ENCODE measurements at regions not wholly inside any gene's neighbourhood (a gene's known extent, or its start where the extent isn't known, plus 50 kb on each side); places are given as distances from the start of the nearest gene placed in this dataset.

DNA sequence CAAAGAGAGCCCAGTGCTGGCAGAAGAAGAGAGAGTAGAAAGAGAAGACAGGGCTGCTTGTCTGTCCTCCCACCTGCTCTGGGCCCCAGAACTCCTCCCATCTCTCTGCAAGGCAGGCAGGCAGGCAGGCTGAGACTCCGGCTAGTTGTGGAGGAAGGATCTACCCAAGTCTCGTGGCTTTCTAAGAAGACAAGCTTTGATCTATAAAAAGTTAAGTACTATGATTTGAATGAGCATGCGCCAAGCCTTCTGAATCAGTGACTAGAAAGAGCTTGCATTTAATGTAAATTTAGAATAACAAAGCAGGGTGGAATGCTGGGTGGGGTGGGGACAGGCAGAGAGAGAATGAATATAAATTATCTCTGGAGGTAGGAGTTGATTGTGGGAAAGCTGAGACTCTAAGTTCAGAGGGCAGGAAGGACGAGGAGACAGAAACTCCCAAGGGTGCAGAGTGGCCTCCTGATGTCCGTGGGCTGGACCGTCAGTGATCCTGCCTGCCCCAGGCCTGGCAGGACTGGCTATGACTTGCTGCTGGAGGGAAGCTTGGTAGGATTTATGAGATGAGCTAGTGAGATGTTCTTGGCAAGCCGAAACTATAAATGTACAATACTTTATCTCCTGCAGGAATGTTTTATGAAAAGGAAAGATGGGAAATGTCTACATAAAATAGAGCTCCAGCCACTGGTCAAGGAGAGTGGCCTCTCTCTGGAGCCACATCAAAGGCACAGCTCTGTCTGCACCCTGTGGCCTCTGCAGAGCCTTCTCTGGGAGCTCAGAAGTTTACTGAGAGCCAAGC lies 447.5 kb downstream of the TNS1 start:
- Histone ChIP-seq H3K9me3 (no peaks in the 10 kb centered on the region), H3K4me1 (peaks cover 0 to 14% (median 7%) of the 10 kb centered on the region in 3 donors), H3K27me3 (no peaks in the 10 kb centered on the region), H3K36me3 (no peaks in the 10 kb centered on the region), H3K4me3 (no peak overlapping the region), H3K27ac (peak overlapping the region in 3 of 4 donors; percentile 3 to 21 (median 5))
- intact Hi-C loops (cut with DNase I): no loop called here
- no peak for DNase-seq
- TF ChIP-seq POLR2A (IDR thresholded peaks at IDR 0.05): no peak
- TF ChIP-seq, protein P1, sequence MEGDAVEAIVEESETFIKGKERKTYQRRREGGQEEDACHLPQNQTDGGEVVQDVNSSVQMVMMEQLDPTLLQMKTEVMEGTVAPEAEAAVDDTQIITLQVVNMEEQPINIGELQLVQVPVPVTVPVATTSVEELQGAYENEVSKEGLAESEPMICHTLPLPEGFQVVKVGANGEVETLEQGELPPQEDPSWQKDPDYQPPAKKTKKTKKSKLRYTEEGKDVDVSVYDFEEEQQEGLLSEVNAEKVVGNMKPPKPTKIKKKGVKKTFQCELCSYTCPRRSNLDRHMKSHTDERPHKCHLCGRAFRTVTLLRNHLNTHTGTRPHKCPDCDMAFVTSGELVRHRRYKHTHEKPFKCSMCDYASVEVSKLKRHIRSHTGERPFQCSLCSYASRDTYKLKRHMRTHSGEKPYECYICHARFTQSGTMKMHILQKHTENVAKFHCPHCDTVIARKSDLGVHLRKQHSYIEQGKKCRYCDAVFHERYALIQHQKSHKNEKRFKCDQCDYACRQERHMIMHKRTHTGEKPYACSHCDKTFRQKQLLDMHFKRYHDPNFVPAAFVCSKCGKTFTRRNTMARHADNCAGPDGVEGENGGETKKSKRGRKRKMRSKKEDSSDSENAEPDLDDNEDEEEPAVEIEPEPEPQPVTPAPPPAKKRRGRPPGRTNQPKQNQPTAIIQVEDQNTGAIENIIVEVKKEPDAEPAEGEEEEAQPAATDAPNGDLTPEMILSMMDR (IDR thresholded peaks at IDR 0.05): no peak
- WGBS, 2 donors: 19 to 27% methylated on average over 7 of the region's 7 CpGs

DNA sequence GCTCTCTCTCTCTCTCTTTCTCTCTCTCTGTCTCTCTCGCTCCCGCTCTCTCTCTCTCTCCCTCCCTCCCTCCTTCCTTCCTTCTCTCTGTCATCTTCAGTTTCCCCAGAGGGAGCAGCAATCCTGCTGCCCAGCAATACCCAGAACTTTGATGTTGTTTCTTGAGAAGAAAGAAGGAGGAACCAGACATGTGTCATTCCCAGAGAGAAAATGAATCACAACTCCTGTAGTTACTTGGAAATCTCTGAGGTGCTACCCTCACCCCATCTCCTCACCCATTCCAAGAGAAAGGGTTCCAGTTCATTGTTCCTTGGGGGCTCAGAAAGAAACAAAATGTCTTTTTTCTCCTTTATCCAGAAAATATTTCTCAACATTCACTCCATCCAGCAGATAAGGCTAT lies 449.1 kb downstream of the TNS1 start:
- no peak for DNase-seq
- Histone ChIP-seq H3K4me1 (peaks cover 0 to 14% (median 7%) of the 10 kb centered on the region in 3 donors), H3K36me3 (no peaks in the 10 kb centered on the region), H3K4me3 (no peak overlapping the region), H3K27me3 (no peaks in the 10 kb centered on the region), H3K9me3 (no peaks in the 10 kb centered on the region), H3K27ac (no peak overlapping the region)
- 45 to 90% methylated on average over 2 of the region's 2 CpGs for WGBS, 2 donors
- intact Hi-C loops (cut with DNase I): no loop called here
- TF ChIP-seq POLR2A (IDR thresholded peaks at IDR 0.05): no peak
- TF ChIP-seq, protein P1 (IDR thresholded peaks at IDR 0.05): no peak

DNA sequence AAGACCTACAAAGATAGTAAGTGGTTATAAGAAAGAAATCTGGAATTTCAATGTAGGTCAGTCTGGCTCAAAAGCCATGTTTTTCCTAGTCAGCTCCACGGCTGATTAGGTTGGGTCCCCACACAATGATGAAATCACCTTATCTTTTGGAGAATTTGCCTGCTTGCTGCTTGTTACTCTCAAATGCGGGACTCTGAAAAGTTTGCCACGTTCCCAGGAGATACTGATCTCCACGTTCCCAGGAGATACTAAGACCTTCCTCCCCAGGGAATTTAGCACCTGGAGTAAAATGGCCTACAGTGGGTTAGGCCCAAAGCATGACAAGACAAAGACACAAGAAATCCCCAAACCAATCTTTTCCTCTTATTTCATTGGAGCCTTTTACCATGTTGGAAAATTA lies 449.6 kb downstream of the TNS1 start:
- no peaks in the 10 kb centered on the region for H3K9me3 ChIP-seq
- no peaks in the 10 kb centered on the region for H3K27me3 ChIP-seq
- intact Hi-C loops (cut with DNase I): no loop called here
- no peaks in the 10 kb centered on the region for H3K36me3 ChIP-seq
- H3K27ac ChIP-seq: no peak overlapping the region
- 67 to 81% methylated on average over 4 of the region's 4 CpGs for WGBS, 2 donors
- TF ChIP-seq, protein P1 (IDR thresholded peaks at IDR 0.05): no peak
- TF ChIP-seq POLR2A (IDR thresholded peaks at IDR 0.05): no peak
- peaks cover 0 to 14% (median 7%) of the 10 kb centered on the region in 3 donors for H3K4me1 ChIP-seq
- no peak overlapping the region for H3K4me3 ChIP-seq
- no peak for DNase-seq

DNA sequence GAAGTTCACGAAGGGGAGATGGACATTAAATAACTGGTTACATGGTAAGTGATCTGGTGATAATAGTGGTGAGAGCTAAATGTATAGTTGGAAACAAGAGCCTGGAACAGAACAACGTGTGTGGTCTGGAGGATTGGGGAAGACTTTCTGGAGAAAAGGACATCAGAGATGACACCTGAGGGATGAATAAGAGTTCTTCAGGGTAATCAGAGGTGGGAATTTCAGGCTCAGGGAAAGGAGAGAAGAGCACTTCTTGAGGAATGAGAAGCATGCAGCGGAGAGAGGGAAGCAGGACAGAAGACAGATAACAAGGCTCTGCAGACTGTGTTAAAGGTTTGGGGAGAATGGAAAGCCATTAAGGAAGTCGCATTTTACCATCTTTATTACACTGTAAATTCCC lies 450.7 kb downstream of the TNS1 start:
- Histone ChIP-seq H3K4me1 (peaks cover 0 to 14% (median 7%) of the 10 kb centered on the region in 3 donors), H3K27me3 (no peaks in the 10 kb centered on the region), H3K4me3 (no peak overlapping the region), H3K27ac (no peak overlapping the region), H3K36me3 (no peaks in the 10 kb centered on the region), H3K9me3 (no peaks in the 10 kb centered on the region)
- DNase-seq: no peak
- WGBS, 2 donors: 73 to 82% methylated on average over 4 of the region's 4 CpGs
- intact Hi-C loops (cut with DNase I): no loop called here
- TF ChIP-seq, protein P1 (IDR thresholded peaks at IDR 0.05): no peak
- TF ChIP-seq POLR2A (IDR thresholded peaks at IDR 0.05): no peak

DNA sequence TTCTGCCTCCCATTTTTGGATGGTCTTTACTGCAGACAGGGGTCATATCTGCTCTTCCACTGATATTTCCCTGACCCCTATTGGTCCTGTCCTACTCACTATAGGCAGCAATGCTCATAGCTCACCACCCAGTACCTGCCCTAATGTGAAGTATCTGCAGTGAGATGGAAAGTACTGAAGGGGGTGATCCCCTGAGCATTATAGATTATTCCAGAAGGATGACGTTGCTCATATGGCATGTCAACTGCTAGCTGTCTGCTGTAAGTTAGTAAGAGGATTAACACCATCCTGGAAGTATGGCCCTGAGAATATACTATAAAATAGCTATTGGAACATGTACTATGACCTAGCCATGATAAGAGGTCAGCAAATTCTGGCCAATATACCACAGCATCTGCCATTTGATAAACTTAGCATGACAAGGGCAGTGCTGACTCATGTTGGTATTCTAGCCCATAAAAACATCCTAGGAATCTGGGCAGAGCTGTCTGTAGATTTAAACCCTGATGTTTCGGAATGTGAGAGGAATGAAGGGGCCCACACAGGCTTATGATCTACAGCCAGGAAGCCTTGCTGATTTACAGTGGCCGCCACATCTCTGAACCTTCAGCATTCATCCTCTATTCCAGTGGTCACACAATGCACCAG lies 451.4 kb downstream of the TNS1 start:
- Histone ChIP-seq H3K4me1 (peaks cover 0 to 14% (median 7%) of the 10 kb centered on the region in 3 donors), H3K4me3 (no peak overlapping the region), H3K27ac (no peak overlapping the region), H3K27me3 (no peaks in the 10 kb centered on the region), H3K9me3 (no peaks in the 10 kb centered on the region), H3K36me3 (no peaks in the 10 kb centered on the region)
- TF ChIP-seq, protein P1 (IDR thresholded peaks at IDR 0.05): no peak
- no peak for TF ChIP-seq POLR2A (IDR thresholded peaks at IDR 0.05)
- DNase-seq: no peak
- 48 to 88% methylated on average over 2 to 3 of the region's 3 CpGs for WGBS, 2 donors
- intact Hi-C loops (cut with DNase I): no loop called here
